Ovary (tissue), 3 donors: ENCODE measurements at regions not wholly inside any gene's neighbourhood (a gene's known extent, or its start where the extent isn't known, plus 50 kb on each side); places are given as distances from the start of the nearest gene placed in this dataset.

Experiments
- CTCF ChIP-seq, 3 donors: fragments of 450-650 bp in 2 of 3; fragments of 200-600 bp in 1 of 3; IDR thresholded peaks; one replicate each; pipeline versions ENCODE4 v1.5.1 to v1.8.0; 2016 to 2022; ENCODE audit warnings: antibody characterized with exemption in 3 of 3, mild to moderate bottlenecking in 1 of 3
- POLR2A ChIP-seq: fragments of 450-650 bp; IDR thresholded peaks from one replicate; pipeline ENCODE4 v1.6.1; 2017; ENCODE audit warnings: antibody characterized with exemption, mild to moderate bottlenecking, moderate library complexity
- donor health status: DM: no; HTN: no; CAD: no.

GRCh38 chr3:117886147-117886546 lies 1148.5 kb downstream of the IGSF11 start:
- no peak for TF ChIP-seq CTCF (IDR thresholded peaks at IDR 0.05)
- no peak for TF ChIP-seq POLR2A
